Umbilical cord (tissue), 1 donor: ENCODE measurements at regions not wholly inside any gene's neighbourhood (a gene's known extent, or its start where the extent isn't known, plus 50 kb on each side); places are given as distances from the start of the nearest gene placed in this dataset.

Experiments
- DNase-seq: peaks from one replicate; pipeline ENCODE4 v3.0.0-alpha.2; 2015; ENCODE audit warnings: low spot score

GRCh38 chr1:82511441-82511840, 710.7 kb downstream of the ADGRL2 start:
- no peak for DNase-seq

DNA sequence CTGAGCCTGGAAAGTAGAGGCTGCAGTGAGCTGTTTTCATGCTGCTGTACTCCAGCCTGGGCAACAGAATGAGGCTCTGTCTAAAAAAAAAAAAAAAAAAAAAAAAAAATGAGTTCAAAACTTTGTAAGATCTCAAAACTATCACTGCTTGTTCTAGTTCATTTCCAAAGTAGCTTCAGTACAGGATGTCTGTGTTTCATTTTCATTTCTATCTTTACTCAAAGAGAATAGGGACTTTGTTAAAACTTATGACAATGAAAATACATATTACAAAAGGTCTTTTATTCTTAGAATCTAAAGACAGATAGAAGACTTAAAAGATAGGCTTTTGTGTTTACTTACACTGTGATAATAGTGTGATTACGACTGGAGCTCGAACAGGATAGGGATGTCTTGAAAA, 709.7 kb downstream of the ADGRL2 start:
- DNase-seq: no peak

- no peak for DNase-seq
These were observed 706.3 kb downstream of the ADGRL2 start for GRCh38 chr1:82507011-82507410.

GRCh38 chr1:82503822-82504221, 703.1 kb downstream of the ADGRL2 start:
- peak; percentile 40 for DNase-seq

DNA sequence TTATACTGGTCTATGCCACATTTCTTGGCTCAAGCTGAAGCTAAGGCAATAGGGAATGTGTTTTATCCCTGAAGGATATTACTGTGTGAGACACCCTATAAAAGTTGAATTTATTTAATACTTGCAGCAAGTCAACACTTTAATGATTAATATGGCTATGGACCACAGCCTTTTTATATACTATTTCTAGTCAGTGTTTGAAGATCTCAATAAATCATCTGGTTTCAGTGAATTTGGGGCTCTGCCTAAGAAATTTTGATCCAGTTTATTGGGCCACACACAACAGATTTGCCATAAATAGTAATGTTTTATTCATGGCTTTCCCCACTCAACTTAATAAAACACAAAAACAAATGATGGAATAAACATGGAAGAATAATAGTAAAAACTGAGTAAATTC, 698.3 kb downstream of the ADGRL2 start:
- DNase-seq: no peak

- DNase-seq: no peak
These were observed 693.4 kb downstream of the ADGRL2 start for GRCh38 chr1:82494117-82494516.

DNA sequence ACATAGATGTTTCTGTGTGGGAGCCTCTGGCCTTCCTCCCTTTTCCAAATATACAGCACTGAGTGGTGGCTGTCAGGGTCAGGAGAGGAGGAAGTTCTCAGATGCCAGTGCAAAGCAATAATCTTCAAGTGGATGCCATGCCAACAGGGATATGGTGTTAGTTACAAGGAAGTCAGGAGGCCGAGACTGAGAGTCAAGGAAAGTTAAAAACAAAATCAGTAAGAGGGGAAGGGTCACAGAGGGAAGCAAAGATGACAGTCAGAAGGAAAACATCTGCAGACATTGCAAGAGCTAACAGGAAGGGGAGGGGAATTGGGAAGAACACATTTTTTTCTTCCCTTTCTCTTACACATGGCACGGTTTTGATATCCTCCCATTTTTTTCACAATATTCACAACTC, 691.4 kb downstream of the ADGRL2 start:
- no peak for DNase-seq

GRCh38 chr1:82491301-82492048, 690.7 kb downstream of the ADGRL2 start:
- no peak for DNase-seq

DNA sequence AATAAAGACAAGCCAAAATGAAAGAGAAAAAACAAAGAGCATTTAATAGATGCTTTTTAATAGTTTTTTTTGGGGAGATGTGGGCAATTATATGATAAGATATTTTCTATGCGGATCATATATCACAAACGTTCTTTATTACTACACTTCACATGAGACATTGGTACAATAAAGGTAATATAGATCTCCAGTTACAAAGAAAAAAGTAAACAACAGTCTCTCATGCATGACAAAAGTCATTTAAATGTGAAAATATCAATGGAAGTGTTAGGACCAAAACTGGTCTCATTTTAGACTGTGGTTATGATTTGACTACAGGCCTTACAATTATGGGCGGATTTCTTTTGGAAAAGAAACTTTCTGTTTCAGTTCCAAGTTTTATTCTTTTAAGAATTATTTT, 687.0 kb downstream of the ADGRL2 start:
- DNase-seq: no peak

- DNase-seq: no peak
These were observed 686.2 kb downstream of the ADGRL2 start for GRCh38 chr1:82486969-82487368.

DNA sequence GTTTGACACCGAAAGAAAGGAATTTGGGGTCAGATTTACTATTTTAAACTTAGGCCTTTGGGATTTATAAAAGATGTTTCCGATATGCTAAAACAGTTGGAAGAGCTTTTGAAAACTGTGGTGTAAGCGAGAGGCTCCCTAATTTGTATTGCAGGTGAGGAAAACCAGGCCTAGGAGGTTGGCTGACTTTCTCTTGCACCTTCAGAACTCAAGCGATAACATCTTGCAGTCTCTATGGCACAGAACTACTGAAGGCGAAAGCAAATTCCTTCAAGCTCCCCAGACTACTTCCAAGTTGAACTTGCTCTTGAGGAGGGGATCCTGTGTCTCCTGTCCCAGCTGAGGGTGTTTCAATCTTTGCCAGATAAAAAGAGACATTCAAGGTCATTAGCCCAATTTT, 685.7 kb downstream of the ADGRL2 start:
- DNase-seq: no peak

DNA sequence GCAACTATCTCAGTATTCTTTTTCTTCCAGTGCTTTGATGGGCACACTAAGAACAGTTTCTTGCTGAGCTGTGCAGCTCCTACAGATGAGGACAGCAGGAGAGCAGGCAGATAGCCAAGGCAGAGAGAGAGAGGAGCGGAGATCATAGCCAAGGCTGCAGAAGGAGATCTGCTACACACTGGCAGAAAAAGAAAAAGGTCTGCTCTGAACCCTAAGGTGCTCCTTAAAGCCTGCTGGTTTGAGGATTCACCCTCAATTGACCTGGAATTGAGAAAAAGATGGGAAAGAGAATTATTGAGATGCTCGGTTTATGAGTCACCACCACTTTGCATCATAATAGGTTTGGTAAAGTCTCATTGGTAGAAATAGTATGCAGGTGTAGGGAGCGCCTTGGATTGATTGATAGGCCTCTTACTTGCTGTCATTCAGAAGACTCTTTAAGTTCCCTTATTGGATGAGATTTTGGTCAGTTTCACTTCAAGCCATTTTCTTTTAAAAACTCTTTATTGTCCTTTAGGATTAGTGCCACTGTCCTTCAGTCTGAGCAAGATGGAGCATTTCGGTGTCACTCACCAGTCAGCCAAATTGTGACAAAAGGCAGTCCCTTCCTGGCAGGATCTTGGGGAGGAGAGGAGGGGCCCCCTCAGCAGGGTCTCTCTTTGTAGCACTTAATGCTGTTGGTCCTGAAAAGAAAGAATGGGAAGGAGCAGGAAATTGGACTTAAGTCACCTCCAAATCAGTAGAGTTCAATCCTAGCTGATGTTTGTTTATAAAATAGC, 685.0 kb downstream of the ADGRL2 start:
- peak; percentile 90 for DNase-seq

- no peak for DNase-seq
These were observed 682.4 kb downstream of the ADGRL2 start for GRCh38 chr1:82483146-82483545.

GRCh38 chr1:82478916-82479315, 678.2 kb downstream of the ADGRL2 start:
- no peak for DNase-seq

DNA sequence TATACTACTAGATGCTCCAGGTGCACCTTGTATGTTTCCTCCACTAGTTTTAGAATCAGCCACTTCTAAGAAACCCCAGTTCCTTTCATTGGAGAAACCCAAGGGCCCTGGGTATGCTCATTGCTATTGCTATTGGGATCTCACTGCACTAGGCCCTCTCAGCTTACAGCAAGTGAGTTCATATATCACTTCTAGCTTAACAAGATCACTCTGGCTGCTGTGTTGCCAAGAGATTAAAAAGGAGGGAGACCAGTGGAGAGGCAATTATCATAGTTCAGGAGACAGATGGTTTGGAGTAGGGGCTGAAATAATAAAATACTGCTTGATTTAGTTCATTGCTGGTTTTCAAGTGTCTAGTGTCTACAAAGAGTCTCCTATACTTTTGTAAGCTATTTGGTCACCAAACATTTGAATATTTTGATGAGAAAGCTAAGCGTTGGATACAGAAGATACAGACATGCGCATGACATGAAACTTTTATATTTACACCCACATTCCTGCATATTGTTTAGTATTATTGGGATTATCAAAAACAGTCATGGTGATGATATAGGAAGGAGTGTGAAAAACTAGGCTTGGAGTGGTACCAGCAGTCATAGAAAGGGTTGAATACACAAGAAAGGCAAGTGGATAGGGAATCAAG, 671.9 kb downstream of the ADGRL2 start:
- no peak for DNase-seq

DNA sequence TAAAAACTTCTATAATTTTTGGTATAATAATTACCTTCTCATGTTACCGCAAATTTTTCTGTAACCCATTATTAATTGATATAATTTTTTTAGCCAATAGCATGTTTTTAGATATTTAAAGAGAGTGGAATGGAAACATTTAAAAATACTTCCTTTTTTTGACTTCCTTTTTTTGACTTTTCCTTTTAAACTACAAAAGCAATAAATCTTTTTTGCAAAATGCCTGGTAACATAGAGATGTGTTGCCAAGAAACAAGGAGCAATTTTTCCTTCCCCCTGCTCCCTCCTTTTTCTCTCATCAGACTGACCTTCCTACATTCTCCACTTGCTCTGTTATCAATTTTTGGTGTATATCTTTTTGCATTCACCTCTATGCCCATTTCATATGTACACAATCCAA, 666.2 kb downstream of the ADGRL2 start:
- no peak for DNase-seq

DNA sequence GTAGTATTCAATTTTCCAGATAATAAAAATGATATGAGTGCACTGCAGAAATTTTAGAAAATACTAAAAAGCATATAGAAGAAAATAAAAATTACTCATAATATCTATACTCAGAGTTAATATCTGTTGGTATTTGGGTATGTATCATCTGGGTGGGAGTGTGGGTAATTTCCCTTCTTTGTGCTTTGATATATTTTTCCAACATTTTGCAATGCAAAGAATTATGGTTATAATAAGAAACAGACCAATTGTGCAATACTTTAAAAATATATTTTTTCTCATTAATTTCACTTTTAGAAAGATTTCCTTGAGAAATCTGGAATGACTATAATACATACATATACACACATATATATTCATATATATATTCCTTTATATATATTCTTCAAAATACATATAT, 665.7 kb downstream of the ADGRL2 start:
- DNase-seq: no peak

- no peak for DNase-seq
These were observed 664.3 kb downstream of the ADGRL2 start for GRCh38 chr1:82465024-82465423.

DNA sequence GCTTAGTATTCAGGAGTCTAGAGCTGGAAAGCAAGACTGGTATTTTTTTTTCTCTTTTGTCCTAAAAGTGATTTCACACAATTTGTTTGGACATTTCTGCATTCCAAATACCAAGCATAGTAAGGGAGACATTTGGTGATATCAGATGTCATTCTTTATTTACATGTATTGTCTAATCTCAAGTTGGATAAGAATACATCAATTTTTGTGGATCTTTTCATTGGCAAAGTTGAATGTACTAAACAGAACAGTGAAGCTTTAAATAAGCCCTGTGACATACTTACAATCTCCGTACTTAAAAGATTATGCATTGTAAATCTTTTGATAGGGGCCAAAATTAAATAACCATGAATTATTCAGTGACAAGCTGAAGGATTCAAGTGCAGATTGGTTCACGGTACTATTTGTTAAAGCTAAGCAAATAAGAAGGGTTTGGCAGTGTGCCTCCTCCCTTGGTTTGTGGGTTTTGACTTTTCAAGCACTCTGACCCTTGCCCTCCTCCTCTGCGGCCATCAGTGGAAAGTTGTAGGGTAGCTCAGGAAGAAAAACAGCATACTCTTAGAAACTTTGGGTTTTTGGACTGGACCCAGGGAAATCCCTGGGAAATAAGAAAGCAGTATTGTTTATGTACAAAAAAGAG, 663.7 kb downstream of the ADGRL2 start:
- peak; percentile 49 for DNase-seq

DNA sequence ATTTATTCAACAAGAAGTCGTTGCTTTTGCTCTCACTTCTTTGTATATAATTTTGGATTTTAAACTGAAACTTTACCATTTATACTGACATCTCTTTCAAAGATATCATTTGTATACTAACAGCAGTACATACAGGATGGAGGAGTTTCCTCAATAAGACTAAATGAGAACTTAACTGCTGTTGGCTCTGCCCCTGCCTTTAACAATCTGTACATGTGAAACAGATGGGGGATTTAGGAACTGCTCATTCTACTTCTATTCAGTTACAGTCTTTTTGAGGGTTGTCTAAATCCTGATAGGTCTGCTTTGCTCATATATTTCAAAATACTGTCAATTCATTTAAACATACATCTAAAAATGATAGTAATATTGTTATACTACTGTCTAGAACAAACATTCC, 663.2 kb downstream of the ADGRL2 start:
- DNase-seq: peak; percentile 43

- no peak for DNase-seq
These were observed 661.6 kb downstream of the ADGRL2 start for GRCh38 chr1:82462366-82462765.

- DNase-seq: peak; percentile 40
These were observed 654.6 kb downstream of the ADGRL2 start for GRCh38 chr1:82455342-82455741.
